ENCODE measurements at regions not wholly inside any gene's neighbourhood (a gene's known extent, or its start where the extent isn't known, plus 50 kb on each side); places are given as distances from the start of the nearest gene placed in this dataset.

DNA sequence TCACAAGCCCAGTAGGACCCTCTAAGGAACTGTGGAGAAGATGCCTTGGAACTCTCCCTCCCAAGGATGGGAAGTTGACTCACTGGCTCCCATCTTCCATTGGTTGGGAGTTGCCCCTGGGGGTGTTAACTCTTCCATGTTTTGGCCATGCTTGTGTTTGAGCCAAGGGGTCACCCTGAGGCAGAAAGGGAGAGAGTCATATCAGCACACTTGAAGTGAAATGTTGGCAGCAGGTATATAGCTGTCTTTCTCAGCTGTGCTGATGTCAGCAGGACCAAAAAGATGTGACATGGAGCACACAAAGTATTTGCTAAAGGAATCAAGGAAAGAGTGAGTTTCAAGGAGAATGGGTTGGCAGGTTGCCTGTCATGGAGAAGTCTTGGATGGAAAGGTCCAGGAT lies 359.4 kb downstream of the RPS24 start:
- ChIA-PET POLR2A (no interaction called here), CTCF (ENCODE audit: unreplicated experiment) (no interaction called here)
- BruUV-seq (replicated peaks) = no TSS peak
- H3K4me3 ChIP-seq (ENCODE audit: low read depth, low read length, poor library complexity, severe bottlenecking) = no peak overlapping the region
- no peaks in the 10 kb centered on the region for H3K9me2 ChIP-seq (ENCODE audit: insufficient read depth, low read length)
- intact Hi-C loops (cut with micrococcal nuclease; ENCODE audit: unreplicated experiment) = no loop called here
- TF ChIP-seq, protein P1, sequence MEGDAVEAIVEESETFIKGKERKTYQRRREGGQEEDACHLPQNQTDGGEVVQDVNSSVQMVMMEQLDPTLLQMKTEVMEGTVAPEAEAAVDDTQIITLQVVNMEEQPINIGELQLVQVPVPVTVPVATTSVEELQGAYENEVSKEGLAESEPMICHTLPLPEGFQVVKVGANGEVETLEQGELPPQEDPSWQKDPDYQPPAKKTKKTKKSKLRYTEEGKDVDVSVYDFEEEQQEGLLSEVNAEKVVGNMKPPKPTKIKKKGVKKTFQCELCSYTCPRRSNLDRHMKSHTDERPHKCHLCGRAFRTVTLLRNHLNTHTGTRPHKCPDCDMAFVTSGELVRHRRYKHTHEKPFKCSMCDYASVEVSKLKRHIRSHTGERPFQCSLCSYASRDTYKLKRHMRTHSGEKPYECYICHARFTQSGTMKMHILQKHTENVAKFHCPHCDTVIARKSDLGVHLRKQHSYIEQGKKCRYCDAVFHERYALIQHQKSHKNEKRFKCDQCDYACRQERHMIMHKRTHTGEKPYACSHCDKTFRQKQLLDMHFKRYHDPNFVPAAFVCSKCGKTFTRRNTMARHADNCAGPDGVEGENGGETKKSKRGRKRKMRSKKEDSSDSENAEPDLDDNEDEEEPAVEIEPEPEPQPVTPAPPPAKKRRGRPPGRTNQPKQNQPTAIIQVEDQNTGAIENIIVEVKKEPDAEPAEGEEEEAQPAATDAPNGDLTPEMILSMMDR (conservative IDR thresholded peaks at IDR 0.05; ENCODE audit: low read length) = no peak
- no peak for TF ChIP-seq EZH2phosphoT487 (IDR thresholded peaks at IDR 0.05; ENCODE audit: borderline replicate concordance, low read depth, low read length)
- H3K4me1 ChIP-seq (ENCODE audit: insufficient read depth, low read length, poor library complexity, severe bottlenecking) = no peaks in the 10 kb centered on the region
- H3K36me3 ChIP-seq (ENCODE audit: insufficient read depth, low read length) = no peaks in the 10 kb centered on the region
- H4K20me1 ChIP-seq (ENCODE audit: insufficient read depth, low read length) = no peaks in the 10 kb centered on the region
- no peaks in the 10 kb centered on the region for H3K9me3 ChIP-seq (ENCODE audit: low read length)
- H3K4me2 ChIP-seq (ENCODE audit: low read length) = no peak overlapping the region
- H3K27ac ChIP-seq (ENCODE audit: low read depth, low read length, poor library complexity, severe bottlenecking) = no peak overlapping the region
- no peaks in the 10 kb centered on the region for H3K79me2 ChIP-seq (ENCODE audit: insufficient read depth, low read depth, low read length)
- no peak overlapping the region for H2AFZ ChIP-seq (ENCODE audit: low read length)
- DNase-seq (ENCODE audit: low spot score) = no peak

DNA sequence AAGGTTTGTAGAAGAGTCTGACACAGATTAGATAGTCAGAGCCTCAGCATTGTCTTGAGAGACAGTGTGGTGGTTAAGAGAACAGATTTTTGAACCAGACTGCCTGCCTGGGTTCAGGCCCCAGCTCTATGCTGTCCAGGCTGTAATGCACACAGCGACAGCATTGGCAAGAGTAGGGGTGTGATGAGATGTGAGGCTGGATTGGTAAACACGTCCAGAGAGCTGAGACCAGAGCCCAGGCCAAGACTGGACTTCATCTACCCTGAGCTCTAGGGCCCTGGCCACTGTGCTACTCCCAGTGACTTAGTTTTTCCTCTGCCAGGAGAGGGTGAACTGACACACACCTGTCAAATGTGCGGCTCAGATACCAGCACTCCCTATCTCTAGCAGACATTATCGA lies 360.4 kb downstream of the RPS24 start:
- POLR2A ChIA-PET = no interaction called here
- TF ChIP-seq, protein P1 (conservative IDR thresholded peaks at IDR 0.05; ENCODE audit: low read length) = no peak
- TF ChIP-seq EZH2phosphoT487 (IDR thresholded peaks at IDR 0.05; ENCODE audit: borderline replicate concordance, low read depth, low read length) = no peak
- no peaks in the 10 kb centered on the region for H4K20me1 ChIP-seq (ENCODE audit: insufficient read depth, low read length)
- no peaks in the 10 kb centered on the region for H3K9me3 ChIP-seq (ENCODE audit: low read length)
- CTCF ChIA-PET (ENCODE audit: unreplicated experiment) = no interaction called here
- intact Hi-C loops (cut with micrococcal nuclease; ENCODE audit: unreplicated experiment) = no loop called here
- no peak overlapping the region for H2AFZ ChIP-seq (ENCODE audit: low read length)
- no peak for DNase-seq (ENCODE audit: low spot score)
- H3K9me2 ChIP-seq (ENCODE audit: insufficient read depth, low read length) = no peaks in the 10 kb centered on the region
- BruUV-seq (replicated peaks) = no TSS peak
- H3K36me3 ChIP-seq (ENCODE audit: insufficient read depth, low read length) = no peaks in the 10 kb centered on the region
- H3K4me1 ChIP-seq (ENCODE audit: insufficient read depth, low read length, poor library complexity, severe bottlenecking) = no peaks in the 10 kb centered on the region
- no peak overlapping the region for H3K4me3 ChIP-seq (ENCODE audit: low read depth, low read length, poor library complexity, severe bottlenecking)
- H3K27ac ChIP-seq (ENCODE audit: low read depth, low read length, poor library complexity, severe bottlenecking) = no peak overlapping the region
- no peaks in the 10 kb centered on the region for H3K79me2 ChIP-seq (ENCODE audit: insufficient read depth, low read depth, low read length)
- no peak overlapping the region for H3K4me2 ChIP-seq (ENCODE audit: low read length)

DNA sequence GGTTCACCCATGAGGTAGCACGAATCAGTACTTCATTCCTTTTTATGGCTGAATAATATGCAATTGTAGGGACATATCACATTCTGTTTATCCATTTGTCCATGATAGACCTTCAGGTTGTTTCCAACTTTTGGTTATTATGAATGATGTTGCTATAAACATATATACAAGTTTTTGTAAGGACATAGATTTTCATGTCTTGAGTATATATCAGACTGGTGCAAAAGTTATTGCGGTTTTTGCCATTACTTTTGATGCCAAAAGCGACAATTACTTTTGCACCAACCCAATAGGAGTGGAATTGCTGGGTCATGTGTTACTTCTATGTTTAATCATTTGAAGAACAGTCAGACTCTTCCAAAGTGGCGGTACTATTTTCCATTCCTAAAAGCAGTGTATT lies 361.5 kb downstream of the RPS24 start:
- H4K20me1 ChIP-seq (ENCODE audit: insufficient read depth, low read length) = no peaks in the 10 kb centered on the region
- no peak overlapping the region for H3K4me3 ChIP-seq (ENCODE audit: low read depth, low read length, poor library complexity, severe bottlenecking)
- H3K9me3 ChIP-seq (ENCODE audit: low read length) = no peaks in the 10 kb centered on the region
- ChIA-PET CTCF (ENCODE audit: unreplicated experiment) (no interaction called here), POLR2A (no interaction called here)
- H3K4me2 ChIP-seq (ENCODE audit: low read length) = no peak overlapping the region
- H3K36me3 ChIP-seq (ENCODE audit: insufficient read depth, low read length) = no peaks in the 10 kb centered on the region
- intact Hi-C loops (cut with micrococcal nuclease; ENCODE audit: unreplicated experiment) = no loop called here
- no peak overlapping the region for H3K27ac ChIP-seq (ENCODE audit: low read depth, low read length, poor library complexity, severe bottlenecking)
- TF ChIP-seq, protein P1 (conservative IDR thresholded peaks at IDR 0.05; ENCODE audit: low read length) = no peak
- TF ChIP-seq EZH2phosphoT487 (IDR thresholded peaks at IDR 0.05; ENCODE audit: borderline replicate concordance, low read depth, low read length) = no peak
- no peak overlapping the region for H2AFZ ChIP-seq (ENCODE audit: low read length)
- no peak for DNase-seq (ENCODE audit: low spot score)
- no peaks in the 10 kb centered on the region for H3K4me1 ChIP-seq (ENCODE audit: insufficient read depth, low read length, poor library complexity, severe bottlenecking)
- no peaks in the 10 kb centered on the region for H3K79me2 ChIP-seq (ENCODE audit: insufficient read depth, low read depth, low read length)
- H3K9me2 ChIP-seq (ENCODE audit: insufficient read depth, low read length) = no peaks in the 10 kb centered on the region
- no TSS peak for BruUV-seq (replicated peaks)

Measured in OCI-LY7 (cell line).